ENCODE measurements at regions not wholly inside any gene's neighbourhood (a gene's known extent, or its start where the extent isn't known, plus 50 kb on each side); places are given as distances from the start of the nearest gene placed in this dataset.

- TF ChIP-seq CTCF (IDR thresholded peaks at IDR 0.05): no peak
- TF ChIP-seq POLR2AphosphoS5 (IDR thresholded peaks at IDR 0.05): no peak
These were observed 116.5 kb upstream of the ATP1B1 start for GRCh38 chr1:168989985-168990384.

All from upper lobe of left lung (tissue), 4 donors.